ENCODE measurements at regions not wholly inside any gene's neighbourhood (a gene's known extent, or its start where the extent isn't known, plus 50 kb on each side); places are given as distances from the start of the nearest gene placed in this dataset.

DNA sequence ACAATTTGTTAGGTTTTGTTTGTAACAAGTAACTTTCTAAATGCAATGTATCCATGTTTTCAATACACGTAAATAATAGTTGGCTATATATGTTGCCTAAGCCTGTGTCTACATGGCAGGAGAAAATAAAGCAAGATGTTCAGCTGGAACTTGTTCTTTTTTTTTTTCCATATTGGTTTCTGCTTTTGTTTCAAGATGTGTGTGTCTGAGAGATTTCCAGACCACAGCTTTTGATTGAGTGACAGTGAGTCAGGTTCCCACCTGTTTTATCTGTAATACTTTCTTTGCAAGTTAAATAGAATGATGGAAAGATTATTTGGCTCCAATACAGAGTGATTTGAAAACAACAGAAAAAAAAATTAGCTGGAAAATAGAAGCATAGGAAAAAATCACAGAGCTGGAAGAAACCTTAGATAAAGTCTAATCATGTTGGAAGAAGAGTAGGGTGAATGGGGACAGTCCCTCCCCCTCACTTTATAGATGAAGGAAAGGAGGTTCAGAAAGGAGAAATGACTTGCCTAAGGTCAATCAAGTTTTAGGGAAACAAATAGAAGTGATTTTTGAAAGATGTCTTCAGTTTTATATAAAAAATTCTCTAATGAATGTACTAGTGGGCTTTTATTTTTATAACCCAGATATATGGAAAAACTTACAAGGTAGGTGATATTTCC is 150.9 kb upstream of the STMND1 start:
- Mint-ChIP-seq H3K27ac (no peak overlapping the region), H3K36me3 (no peaks in the 10 kb centered on the region), H3K27me3 (peaks cover 24% of the 10 kb centered on the region), H3K9me3 (peaks cover 5% of the 10 kb centered on the region), H3K4me1 (ENCODE audit: unreplicated experiment) (peaks cover 28% of the 10 kb centered on the region), H3K4me3 (no peak overlapping the region)
- TF ChIP-seq, protein P1, sequence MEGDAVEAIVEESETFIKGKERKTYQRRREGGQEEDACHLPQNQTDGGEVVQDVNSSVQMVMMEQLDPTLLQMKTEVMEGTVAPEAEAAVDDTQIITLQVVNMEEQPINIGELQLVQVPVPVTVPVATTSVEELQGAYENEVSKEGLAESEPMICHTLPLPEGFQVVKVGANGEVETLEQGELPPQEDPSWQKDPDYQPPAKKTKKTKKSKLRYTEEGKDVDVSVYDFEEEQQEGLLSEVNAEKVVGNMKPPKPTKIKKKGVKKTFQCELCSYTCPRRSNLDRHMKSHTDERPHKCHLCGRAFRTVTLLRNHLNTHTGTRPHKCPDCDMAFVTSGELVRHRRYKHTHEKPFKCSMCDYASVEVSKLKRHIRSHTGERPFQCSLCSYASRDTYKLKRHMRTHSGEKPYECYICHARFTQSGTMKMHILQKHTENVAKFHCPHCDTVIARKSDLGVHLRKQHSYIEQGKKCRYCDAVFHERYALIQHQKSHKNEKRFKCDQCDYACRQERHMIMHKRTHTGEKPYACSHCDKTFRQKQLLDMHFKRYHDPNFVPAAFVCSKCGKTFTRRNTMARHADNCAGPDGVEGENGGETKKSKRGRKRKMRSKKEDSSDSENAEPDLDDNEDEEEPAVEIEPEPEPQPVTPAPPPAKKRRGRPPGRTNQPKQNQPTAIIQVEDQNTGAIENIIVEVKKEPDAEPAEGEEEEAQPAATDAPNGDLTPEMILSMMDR (conservative IDR thresholded peaks at IDR 0.05): no peak
- DNase-seq (ENCODE audit: extremely low spot score, unreplicated experiment): no peak

DNA sequence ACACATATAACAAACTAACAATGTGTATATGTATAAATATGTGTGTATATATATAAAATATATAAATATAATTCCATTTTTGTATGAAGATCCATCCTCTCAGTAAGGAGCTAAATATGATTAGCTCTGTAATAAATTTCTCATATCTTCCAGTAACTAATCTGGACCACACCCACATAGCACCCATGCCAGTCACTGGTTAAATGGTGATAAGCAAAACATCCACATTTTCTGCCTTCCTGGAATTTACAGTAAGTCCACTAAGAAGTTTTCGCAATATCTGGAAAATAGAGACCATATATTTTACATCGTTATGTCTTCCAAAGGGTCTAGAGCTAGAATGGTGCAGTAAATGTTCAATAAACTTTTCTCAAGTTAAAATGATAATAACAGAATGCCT is 151.5 kb upstream of the STMND1 start:
- Mint-ChIP-seq H3K9me3 (peaks cover 5% of the 10 kb centered on the region), H3K27me3 (peaks cover 26% of the 10 kb centered on the region), H3K27ac (no peak overlapping the region), H3K4me1 (ENCODE audit: unreplicated experiment) (peaks cover 30% of the 10 kb centered on the region), H3K4me3 (no peak overlapping the region), H3K36me3 (no peaks in the 10 kb centered on the region)
- DNase-seq (ENCODE audit: extremely low spot score, unreplicated experiment): no peak
- TF ChIP-seq, protein P1 (conservative IDR thresholded peaks at IDR 0.05): no peak

DNA sequence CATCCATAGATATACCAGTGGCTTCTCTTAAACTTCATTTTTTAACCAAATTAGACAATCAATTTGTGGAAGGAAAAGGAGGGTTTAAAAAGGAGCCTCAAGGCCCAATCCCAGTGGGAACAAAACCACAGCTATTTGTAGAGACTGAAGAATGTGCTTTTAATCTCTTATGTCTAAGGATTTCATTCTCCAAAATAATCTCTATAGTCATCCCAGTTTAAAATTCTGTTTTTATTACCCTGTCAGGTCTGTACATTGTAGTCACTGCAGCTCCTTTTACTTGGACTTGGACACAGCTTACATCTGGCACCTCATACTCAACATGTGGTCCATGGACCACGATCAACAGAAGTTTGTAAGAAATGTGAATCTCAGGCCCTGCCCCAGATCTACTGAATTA is 152.1 kb upstream of the STMND1 start:
- no peaks in the 10 kb centered on the region for H3K36me3 Mint-ChIP-seq
- TF ChIP-seq, protein P1 (conservative IDR thresholded peaks at IDR 0.05): no peak
- peaks cover 5% of the 10 kb centered on the region for H3K9me3 Mint-ChIP-seq
- peaks cover 26% of the 10 kb centered on the region for H3K27me3 Mint-ChIP-seq
- H3K4me1 Mint-ChIP-seq (ENCODE audit: unreplicated experiment): peaks cover 30% of the 10 kb centered on the region
- DNase-seq (ENCODE audit: extremely low spot score, unreplicated experiment): no peak
- H3K4me3 Mint-ChIP-seq: no peak overlapping the region
- H3K27ac Mint-ChIP-seq: no peak overlapping the region

DNA sequence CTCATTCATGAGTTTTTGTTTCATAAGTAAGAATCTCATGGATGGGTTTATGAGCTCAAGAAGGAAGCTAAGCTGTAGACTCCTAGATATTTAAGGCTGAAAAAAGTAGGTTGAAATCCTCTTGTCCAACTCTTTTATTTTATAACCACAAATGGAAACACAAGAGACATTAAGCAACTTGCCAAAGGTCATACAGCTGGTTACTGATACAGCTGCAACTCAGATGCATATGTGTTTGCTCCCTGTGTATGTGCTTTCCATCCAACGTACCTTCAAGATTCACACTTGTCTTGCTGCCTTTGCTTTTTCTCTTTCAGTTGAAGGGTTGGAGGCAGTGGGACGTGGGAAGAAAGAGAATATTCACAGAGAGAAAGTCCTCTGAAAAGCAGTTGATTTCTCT is 153.5 kb upstream of the STMND1 start:
- H3K27ac Mint-ChIP-seq: no peak overlapping the region
- no peaks in the 10 kb centered on the region for H3K36me3 Mint-ChIP-seq
- peaks cover 5% of the 10 kb centered on the region for H3K9me3 Mint-ChIP-seq
- H3K4me3 Mint-ChIP-seq: no peak overlapping the region
- peaks cover 32% of the 10 kb centered on the region for H3K27me3 Mint-ChIP-seq
- peaks cover 30% of the 10 kb centered on the region for H3K4me1 Mint-ChIP-seq (ENCODE audit: unreplicated experiment)
- TF ChIP-seq, protein P1 (conservative IDR thresholded peaks at IDR 0.05): no peak
- no peak for DNase-seq (ENCODE audit: extremely low spot score, unreplicated experiment)

DNA sequence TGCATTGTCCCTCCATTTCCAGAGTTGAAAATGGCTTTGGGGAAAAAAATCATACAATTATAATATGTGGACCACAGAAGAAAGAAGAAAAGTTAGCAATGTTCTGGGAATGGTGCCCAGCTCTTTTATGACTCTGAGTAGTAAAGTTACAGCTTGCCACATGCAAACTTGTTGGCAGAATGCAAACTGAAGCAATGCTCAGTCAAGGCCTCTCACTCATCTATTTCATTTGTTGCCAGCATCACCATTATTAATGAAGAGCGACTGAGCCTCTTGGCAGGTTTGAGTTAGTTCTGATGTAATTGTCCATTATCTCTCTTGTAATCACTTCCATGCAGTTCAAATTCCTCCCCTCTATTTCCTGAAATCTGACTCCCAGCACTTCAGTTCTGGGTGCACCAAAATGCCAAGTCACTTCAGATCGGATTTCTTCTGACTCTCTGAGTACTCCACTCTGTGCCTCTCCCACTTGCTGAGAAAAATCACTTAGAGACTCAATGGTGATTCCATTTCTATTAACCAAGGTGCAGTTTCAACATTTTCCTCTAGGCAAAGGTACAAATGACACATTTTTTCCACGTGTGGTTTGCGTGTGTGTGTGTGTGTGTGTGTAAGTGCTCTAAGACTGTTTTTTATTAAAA is 154.4 kb upstream of the STMND1 start:
- peak overlapping the region; percentile 40 for H3K27ac Mint-ChIP-seq
- no peak for DNase-seq (ENCODE audit: extremely low spot score, unreplicated experiment)
- peak overlapping the region; percentile 29 for H3K4me3 Mint-ChIP-seq
- H3K4me1 Mint-ChIP-seq (ENCODE audit: unreplicated experiment): peaks cover 30% of the 10 kb centered on the region
- peaks cover 34% of the 10 kb centered on the region for H3K27me3 Mint-ChIP-seq
- H3K9me3 Mint-ChIP-seq: peaks cover 5% of the 10 kb centered on the region
- H3K36me3 Mint-ChIP-seq: no peaks in the 10 kb centered on the region
- TF ChIP-seq, protein P1 (conservative IDR thresholded peaks at IDR 0.05): no peak

Measured in type B pancreatic cell (in vitro differentiated cells).